NCI-H2107 (cell line): ENCODE measurements at regions not wholly inside any gene's neighbourhood (a gene's known extent, or its start where the extent isn't known, plus 50 kb on each side); places are given as distances from the start of the nearest gene placed in this dataset.
A peak's percentile ranks its signal among the peaks of the same experiment; 100 is the strongest.
"Not testable (repeated sequence)": the region's sequence is repeated elsewhere in the genome, so short reads cannot be mapped to it uniquely, and the experiment has no call there.

Source experiments
- DNase-seq: peaks from one replicate; lab custom pipeline; 2025; lab: John Stamatoyannopoulos, UW

- DNase-seq = no peak
Measured at GRCh38 chr5:6548756-6549285, 84.0 kb downstream of the NSUN2 start.

- DNase-seq = not testable (repeated sequence)
Measured at GRCh38 chr5:6547926-6548519, 84.8 kb downstream of the NSUN2 start.

GRCh38 chr5:6547498-6547897 is 85.3 kb downstream of the NSUN2 start:
- DNase-seq = no peak

GRCh38 chr5:6545770-6546690 is 86.8 kb downstream of the NSUN2 start:
- DNase-seq = peak; percentile 74

GRCh38 chr5:6545036-6545693 is 87.7 kb downstream of the NSUN2 start:
- no peak for DNase-seq

- DNase-seq = no peak
Measured at GRCh38 chr5:6544561-6544935, 88.3 kb downstream of the NSUN2 start.
